Activated CD8-positive, alpha-beta memory T cell treated with anti-CD3 and anti-CD28 coated beads, Interleukin-2, amount 10 ng/mL, durations not matched to agents 7 days and 5 days (primary cell): ENCODE measurements at regions not wholly inside any gene's neighbourhood (a gene's known extent, or its start where the extent isn't known, plus 50 kb on each side); places are given as distances from the start of the nearest gene placed in this dataset.

Source experiments
- ATAC-seq: fragments of 150-1000 bp; cut with Tn5 transposase; one replicate; pipeline ENCODE4 v1.10.0; 2021; ENCODE audit warnings: moderate library complexity
- CTCF ChIA-PET: fragments of 350-600 bp; sonication (Branson Sonifier 250); formaldehyde crosslinking; loops from one replicate; lab custom pipeline; 2021; ENCODE audit warnings: antibody characterized with exemption; lab: Charles Lee
- DNase-seq: peaks from one replicate; pipeline ENCODE4 v3.0.0-alpha.2; 2020
- H3K27ac Mint-ChIP-seq: one replicate; pipeline ENCODE4 v1.8.0; 2021; ENCODE audit warnings: mild to moderate bottlenecking, mixed read lengths
- H3K27me3 Mint-ChIP-seq: one replicate; pipeline ENCODE4 v1.8.0; 2021; ENCODE audit warnings: mixed read lengths
- H3K36me3 Mint-ChIP-seq: one replicate; pipeline ENCODE4 v1.8.0; 2021; ENCODE audit warnings: mild to moderate bottlenecking, mixed read lengths
- H3K4me1 Mint-ChIP-seq: one replicate; pipeline ENCODE4 v1.8.0; 2021; ENCODE audit warnings: mixed read lengths
- H3K4me3 Mint-ChIP-seq: one replicate; pipeline ENCODE4 v1.8.0; 2021; ENCODE audit warnings: mild to moderate bottlenecking, moderate library complexity, mixed read lengths
- H3K9me3 Mint-ChIP-seq: one replicate; pipeline ENCODE4 v1.8.0; 2022; ENCODE audit warnings: low read depth, mixed read lengths

- Mint-ChIP-seq H3K4me3 (no peak overlapping the region), H3K27ac (no peak overlapping the region)
- DNase-seq = no peak
Measured at GRCh38 chr6:169157197-169158148, 96.2 kb downstream of the THBS2 start.

GRCh38 chr6:169156793-169157147 lies 96.9 kb downstream of the THBS2 start:
- H3K4me3 Mint-ChIP-seq = no peak overlapping the region
- DNase-seq (no peak), ATAC-seq (no peak)
- peaks cover 7% of the 10 kb centered on the region for H3K27me3 Mint-ChIP-seq
- CTCF ChIA-PET = no interaction called here
- H3K4me1 Mint-ChIP-seq = no peaks in the 10 kb centered on the region
- no peaks in the 10 kb centered on the region for H3K9me3 Mint-ChIP-seq
- H3K27ac Mint-ChIP-seq = no peak overlapping the region
- H3K36me3 Mint-ChIP-seq = no peaks in the 10 kb centered on the region

More at GRCh38 chr6:169157197-169158148, 96.2 kb downstream of the THBS2 start:
- CTCF ChIA-PET = no interaction called here
- no peaks in the 10 kb centered on the region for H3K4me1 Mint-ChIP-seq
- no peaks in the 10 kb centered on the region for H3K36me3 Mint-ChIP-seq
- no peaks in the 10 kb centered on the region for H3K9me3 Mint-ChIP-seq
- H3K27me3 Mint-ChIP-seq = peaks cover 7% of the 10 kb centered on the region
- no peak for ATAC-seq

- H3K4me3 Mint-ChIP-seq = no peak overlapping the region
- no peaks in the 10 kb centered on the region for H3K36me3 Mint-ChIP-seq
- no peaks in the 10 kb centered on the region for H3K4me1 Mint-ChIP-seq
- no peak overlapping the region for H3K27ac Mint-ChIP-seq
- no peak for ATAC-seq
- no peaks in the 10 kb centered on the region for H3K9me3 Mint-ChIP-seq
- peaks cover 9% of the 10 kb centered on the region for H3K27me3 Mint-ChIP-seq
- CTCF ChIA-PET = no interaction called here
- peak; percentile 8 for DNase-seq
Measured at GRCh38 chr6:169156108-169156792, 97.4 kb downstream of the THBS2 start.

GRCh38 chr6:169155481-169155880 lies 98.2 kb downstream of the THBS2 start:
- H3K27ac Mint-ChIP-seq = no peak overlapping the region
- CTCF ChIA-PET = no interaction called here
- DNase-seq (peak; percentile 26), ATAC-seq (no peak)
- H3K4me1 Mint-ChIP-seq = no peaks in the 10 kb centered on the region
- peaks cover 10% of the 10 kb centered on the region for H3K27me3 Mint-ChIP-seq
- no peak overlapping the region for H3K4me3 Mint-ChIP-seq
- H3K36me3 Mint-ChIP-seq = no peaks in the 10 kb centered on the region
- H3K9me3 Mint-ChIP-seq = no peaks in the 10 kb centered on the region

GRCh38 chr6:169153401-169153800 lies 100.2 kb downstream of the THBS2 start:
- Mint-ChIP-seq H3K4me3 (no peak overlapping the region), H3K4me1 (no peaks in the 10 kb centered on the region), H3K27ac (no peak overlapping the region), H3K9me3 (no peaks in the 10 kb centered on the region), H3K27me3 (peaks cover 12% of the 10 kb centered on the region), H3K36me3 (no peaks in the 10 kb centered on the region)
- DNase-seq = no peak
- no peak for ATAC-seq
- CTCF ChIA-PET = no interaction called here

GRCh38 chr6:169146521-169146920 lies 107.1 kb downstream of the THBS2 start:
- Mint-ChIP-seq H3K27me3 (peaks cover 5% of the 10 kb centered on the region), H3K36me3 (no peaks in the 10 kb centered on the region), H3K27ac (no peak overlapping the region), H3K4me1 (no peaks in the 10 kb centered on the region), H3K9me3 (no peaks in the 10 kb centered on the region), H3K4me3 (no peak overlapping the region)
- ATAC-seq = no peak
- CTCF ChIA-PET = no interaction called here
- no peak for DNase-seq

GRCh38 chr6:169145991-169146501 lies 107.6 kb downstream of the THBS2 start:
- peak; percentile 31 for DNase-seq
- Mint-ChIP-seq H3K27ac (no peak overlapping the region), H3K4me3 (no peak overlapping the region), H3K27me3 (peaks cover 2% of the 10 kb centered on the region), H3K9me3 (no peaks in the 10 kb centered on the region), H3K4me1 (no peaks in the 10 kb centered on the region), H3K36me3 (no peaks in the 10 kb centered on the region)
- ATAC-seq = no peak
- CTCF ChIA-PET = no interaction called here

- peaks cover 2% of the 10 kb centered on the region for H3K27me3 Mint-ChIP-seq
- ATAC-seq (no peak), DNase-seq (no peak)
- no peaks in the 10 kb centered on the region for H3K36me3 Mint-ChIP-seq
- no peaks in the 10 kb centered on the region for H3K4me1 Mint-ChIP-seq
- H3K27ac Mint-ChIP-seq = no peak overlapping the region
- CTCF ChIA-PET = no interaction called here
- H3K9me3 Mint-ChIP-seq = no peaks in the 10 kb centered on the region
- no peak overlapping the region for H3K4me3 Mint-ChIP-seq
Measured at GRCh38 chr6:169145496-169145895, 108.2 kb downstream of the THBS2 start.

- no peaks in the 10 kb centered on the region for H3K9me3 Mint-ChIP-seq
- no peaks in the 10 kb centered on the region for H3K4me1 Mint-ChIP-seq
- no peaks in the 10 kb centered on the region for H3K27me3 Mint-ChIP-seq
- ATAC-seq (no peak), DNase-seq (peak; percentile 9)
- no peak overlapping the region for H3K4me3 Mint-ChIP-seq
- no peaks in the 10 kb centered on the region for H3K36me3 Mint-ChIP-seq
- no peak overlapping the region for H3K27ac Mint-ChIP-seq
- CTCF ChIA-PET = no interaction called here
Measured at GRCh38 chr6:169144356-169144755, 109.3 kb downstream of the THBS2 start.

GRCh38 chr6:169142538-169142844 lies 111.2 kb downstream of the THBS2 start:
- Mint-ChIP-seq H3K27me3 (no peaks in the 10 kb centered on the region), H3K27ac (no peak overlapping the region), H3K4me1 (no peaks in the 10 kb centered on the region), H3K36me3 (no peaks in the 10 kb centered on the region), H3K9me3 (no peaks in the 10 kb centered on the region), H3K4me3 (no peak overlapping the region)
- ATAC-seq (no peak), DNase-seq (peak; percentile 28)
- CTCF ChIA-PET = no interaction called here

- Mint-ChIP-seq H3K27ac (no peak overlapping the region), H3K36me3 (no peaks in the 10 kb centered on the region), H3K9me3 (no peaks in the 10 kb centered on the region), H3K4me3 (no peak overlapping the region), H3K4me1 (no peaks in the 10 kb centered on the region), H3K27me3 (peaks cover 3% of the 10 kb centered on the region)
- ATAC-seq (no peak), DNase-seq (peak; percentile 33)
- CTCF ChIA-PET = no interaction called here
Measured at GRCh38 chr6:169141671-169142537, 111.7 kb downstream of the THBS2 start.

GRCh38 chr6:169140986-169141495 lies 112.6 kb downstream of the THBS2 start:
- Mint-ChIP-seq H3K9me3 (no peaks in the 10 kb centered on the region), H3K4me1 (no peaks in the 10 kb centered on the region), H3K4me3 (no peak overlapping the region), H3K27me3 (peaks cover 8% of the 10 kb centered on the region), H3K27ac (no peak overlapping the region), H3K36me3 (no peaks in the 10 kb centered on the region)
- ATAC-seq (no peak), DNase-seq (peak; percentile 22)
- CTCF ChIA-PET = no interaction called here
